NT2/D1 (cell line): ENCODE measurements at regions not wholly inside any gene's neighbourhood (a gene's known extent, or its start where the extent isn't known, plus 50 kb on each side); places are given as distances from the start of the nearest gene placed in this dataset.

ENCODE experiments used
- DNase-seq: peaks from one replicate; pipeline ENCODE4 v3.0.0-alpha.2; 2011; ENCODE audit warnings: low read depth, low spot score
- H3K27me3 ChIP-seq: 2 replicates; pipeline ENCODE4 v1.6.0; 2011; ENCODE audit warnings: mild to moderate bottlenecking; ENCODE audit not compliant: insufficient read length, insufficient read depth
- H3K36me3 ChIP-seq: 2 replicates; pipeline ENCODE4 v1.6.1; 2011; ENCODE audit warnings: mild to moderate bottlenecking, low read length, mixed read lengths; ENCODE audit not compliant: insufficient read depth, insufficient read length
- H3K4me1 ChIP-seq: 2 replicates; pipeline ENCODE4 v1.5.1; 2011; ENCODE audit not compliant: insufficient read depth, insufficient read length
- H3K4me3 ChIP-seq: 2 replicates; pipeline ENCODE4 v1.5.1; 2011; ENCODE audit warnings: low read depth; ENCODE audit not compliant: insufficient read length
- H3K9ac ChIP-seq: 2 replicates; pipeline ENCODE4 v1.6.0; 2011; ENCODE audit warnings: low read depth; ENCODE audit not compliant: insufficient read length
- H3K9me3 ChIP-seq: 2 replicates; pipeline ENCODE4 v1.5.1; 2011; ENCODE audit warnings: mild to moderate bottlenecking, low read length; ENCODE audit not compliant: insufficient read depth
- SUZ12 ChIP-seq: IDR thresholded peaks from 2 replicates; pipeline ENCODE4 v1.6.1; 2011; ENCODE audit not compliant: insufficient read length, insufficient read depth; ENCODE audit errors: extremely low read depth
- YY1 ChIP-seq: IDR thresholded peaks from 2 replicates; pipeline ENCODE4 v1.6.1; 2011; ENCODE audit not compliant: insufficient read length, insufficient read depth
- ZNF274 ChIP-seq: IDR thresholded peaks from 2 replicates; pipeline ENCODE4 v1.6.1; 2011; ENCODE audit warnings: mild to moderate bottlenecking, low read depth, low read length

- Histone ChIP-seq H3K9me3 (peaks cover 5% of the 10 kb centered on the region), H3K9ac (no peak overlapping the region), H3K36me3 (no peaks in the 10 kb centered on the region), H3K4me3 (no peak overlapping the region), H3K4me1 (no peaks in the 10 kb centered on the region), H3K27me3 (no peaks in the 10 kb centered on the region)
- no peak for DNase-seq
- TF ChIP-seq ZNF274 (no peak), YY1 (no peak), SUZ12 (no peak)
Observed at GRCh38 chr9:115289757-115290208, 171.8 kb upstream of the TNC start.

DNA sequence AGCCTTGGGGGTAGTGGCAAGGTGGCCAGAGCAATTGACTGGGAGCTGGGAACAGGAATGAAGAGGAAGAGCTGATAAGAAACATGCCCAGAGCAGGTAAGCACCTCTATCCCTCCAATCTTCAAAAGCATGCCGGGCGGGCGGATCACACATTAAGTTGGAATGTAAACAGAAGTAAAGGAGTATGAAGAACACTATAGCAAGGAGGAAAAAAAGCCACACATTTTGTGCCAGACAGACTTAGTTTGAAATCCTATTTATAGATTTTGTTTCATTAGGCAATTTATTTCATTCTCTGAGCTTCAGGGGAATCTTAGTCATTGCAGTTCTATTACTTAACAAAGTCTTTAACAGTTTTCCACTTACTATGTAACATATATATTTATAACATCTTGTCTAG lies 173.9 kb upstream of the TNC start:
- H3K4me1 ChIP-seq, result no peaks in the 10 kb centered on the region
- H3K9me3 ChIP-seq, result peaks cover 5% of the 10 kb centered on the region
- H3K27me3 ChIP-seq, result no peaks in the 10 kb centered on the region
- H3K36me3 ChIP-seq, result no peaks in the 10 kb centered on the region
- no peak overlapping the region for H3K4me3 ChIP-seq
- no peak for TF ChIP-seq ZNF274
- TF ChIP-seq SUZ12, result no peak
- TF ChIP-seq YY1, result no peak
- DNase-seq, result no peak
- H3K9ac ChIP-seq, result no peak overlapping the region

DNA sequence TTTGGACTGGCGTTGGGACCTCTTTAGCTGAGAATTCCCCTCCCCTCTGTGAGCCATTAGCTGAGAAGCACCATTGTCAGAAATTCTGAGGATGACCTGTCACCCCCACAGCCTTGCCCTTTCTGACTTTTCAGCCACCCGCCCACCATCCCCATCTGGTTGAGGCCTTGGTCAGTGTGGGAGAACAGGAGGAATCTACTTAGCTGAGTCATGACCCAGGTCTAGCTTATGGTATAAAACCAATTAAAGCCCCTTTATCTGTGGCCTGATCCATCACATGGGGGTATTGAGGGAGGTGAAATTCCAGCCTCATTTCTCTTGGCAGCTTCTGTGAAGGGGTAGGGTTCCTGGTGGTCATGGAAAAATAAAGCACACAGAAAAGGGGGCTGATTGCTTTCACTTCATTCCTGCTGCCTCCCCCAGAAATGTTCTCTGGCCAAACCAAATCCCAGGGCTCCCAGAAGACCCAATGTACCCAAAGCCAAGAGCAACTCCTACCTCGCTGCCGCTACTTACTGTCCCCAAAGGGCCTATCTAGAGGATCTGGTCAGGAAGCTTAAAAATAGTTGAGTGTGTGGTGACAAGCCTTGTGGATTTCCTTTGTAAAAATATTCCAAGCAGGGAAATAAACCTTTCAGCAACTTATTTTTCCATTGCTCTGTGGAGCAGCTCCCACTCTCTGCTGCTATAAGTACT lies 174.8 kb upstream of the TNC start:
- peaks cover 5% of the 10 kb centered on the region for H3K9me3 ChIP-seq
- no peak overlapping the region for H3K9ac ChIP-seq
- H3K4me3 ChIP-seq, result no peak overlapping the region
- TF ChIP-seq SUZ12 (no peak), YY1 (no peak), ZNF274 (no peak)
- no peaks in the 10 kb centered on the region for H3K27me3 ChIP-seq
- H3K36me3 ChIP-seq, result no peaks in the 10 kb centered on the region
- DNase-seq, result no peak
- no peaks in the 10 kb centered on the region for H3K4me1 ChIP-seq

DNA sequence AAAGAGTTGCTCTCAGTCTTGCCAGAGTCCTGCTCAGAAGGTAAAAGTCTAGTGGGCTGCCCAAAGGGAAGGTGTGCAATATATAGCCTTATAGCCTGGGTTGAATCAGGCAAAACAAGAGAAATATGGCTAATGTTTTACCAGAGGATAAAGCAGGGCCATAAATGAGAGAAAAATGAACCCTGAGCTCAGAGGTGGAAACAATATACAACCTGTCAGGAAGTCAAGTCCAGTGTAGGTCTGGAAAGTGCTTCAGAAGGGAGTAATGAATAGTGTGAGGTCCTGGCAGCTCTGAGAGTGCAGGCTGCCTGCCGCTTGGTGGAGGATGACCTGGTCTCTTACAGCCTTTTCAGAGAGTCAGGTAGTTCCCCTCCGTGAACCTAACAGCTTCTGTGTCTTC lies 177.8 kb upstream of the TNC start:
- Histone ChIP-seq H3K9ac (no peak overlapping the region), H3K27me3 (no peaks in the 10 kb centered on the region), H3K4me3 (no peak overlapping the region), H3K36me3 (no peaks in the 10 kb centered on the region), H3K9me3 (no peaks in the 10 kb centered on the region; the same call in 1 of the 2 replicates), H3K4me1 (no peaks in the 10 kb centered on the region)
- DNase-seq, result no peak
- TF ChIP-seq ZNF274 (no peak), SUZ12 (no peak), YY1 (no peak)

DNA sequence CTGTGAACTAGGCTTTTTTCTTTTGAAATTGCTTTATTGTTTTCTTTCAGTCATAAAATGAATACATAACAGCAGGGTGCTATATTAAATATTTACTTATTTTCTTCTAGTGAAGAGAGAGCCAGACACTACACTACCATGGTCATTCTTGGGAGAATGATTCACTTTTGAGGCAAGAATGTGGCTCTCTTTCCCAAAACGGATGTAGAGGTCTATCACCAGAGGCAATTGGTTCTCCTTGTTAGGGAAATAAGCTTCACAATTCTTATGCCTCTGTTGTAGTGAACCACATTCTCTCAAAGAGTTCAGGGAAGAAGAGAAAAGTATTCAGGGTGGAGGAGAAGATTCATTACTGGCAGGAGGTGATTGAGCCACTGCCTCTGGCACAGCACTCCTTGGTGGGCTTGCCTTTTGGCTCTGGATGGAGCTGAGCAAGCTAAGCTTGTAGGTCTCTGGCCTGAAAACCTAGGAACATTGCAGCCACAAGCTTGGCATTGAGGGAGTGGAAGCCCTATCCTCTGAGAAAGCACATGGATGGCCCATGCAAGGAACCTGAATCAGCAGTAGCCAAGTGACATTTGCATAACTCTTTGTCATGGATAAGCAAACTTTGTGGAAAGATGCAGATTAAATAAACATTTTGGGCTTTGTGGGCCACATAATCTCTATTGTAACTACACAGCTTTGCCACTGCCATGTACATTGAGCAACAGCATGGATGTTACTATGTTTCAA lies 179.0 kb upstream of the TNC start:
- Histone ChIP-seq H3K9me3 (no peaks in the 10 kb centered on the region), H3K4me1 (no peaks in the 10 kb centered on the region), H3K9ac (no peak overlapping the region), H3K4me3 (no peak overlapping the region), H3K36me3 (no peaks in the 10 kb centered on the region), H3K27me3 (no peaks in the 10 kb centered on the region)
- TF ChIP-seq ZNF274, result no peak
- no peak for TF ChIP-seq SUZ12
- no peak for TF ChIP-seq YY1
- DNase-seq, result peak; percentile 22

GRCh38 chr9:115300116-115300515 lies 182.2 kb upstream of the TNC start:
- Histone ChIP-seq H3K27me3 (no peaks in the 10 kb centered on the region), H3K4me3 (no peak overlapping the region), H3K9me3 (no peaks in the 10 kb centered on the region), H3K36me3 (no peaks in the 10 kb centered on the region), H3K9ac (no peak overlapping the region), H3K4me1 (no peaks in the 10 kb centered on the region)
- no peak for DNase-seq
- TF ChIP-seq YY1 (no peak), SUZ12 (no peak), ZNF274 (no peak)

- Histone ChIP-seq H3K36me3 (no peaks in the 10 kb centered on the region), H3K9me3 (no peaks in the 10 kb centered on the region), H3K4me3 (no peak overlapping the region), H3K9ac (no peak overlapping the region), H3K27me3 (no peaks in the 10 kb centered on the region), H3K4me1 (no peaks in the 10 kb centered on the region)
- TF ChIP-seq SUZ12, result no peak
- no peak for TF ChIP-seq ZNF274
- TF ChIP-seq YY1, result no peak
- DNase-seq, result no peak
Observed at GRCh38 chr9:115300874-115301273, 182.9 kb upstream of the TNC start.
